Mesendoderm (in vitro differentiated cells): ENCODE measurements at regions not wholly inside any gene's neighbourhood (a gene's known extent, or its start where the extent isn't known, plus 50 kb on each side); places are given as distances from the start of the nearest gene placed in this dataset.
A peak's percentile ranks its signal among the peaks of the same experiment; 100 is the strongest.
"Not testable (repeated sequence)": the region's sequence is repeated elsewhere in the genome, so short reads cannot be mapped to it uniquely, and the experiment has no call there.

ENCODE experiments used
- DNase-seq: peaks from one replicate; pipeline ENCODE4 v3.0.0; 2013
- H2AK5ac ChIP-seq: 2 replicates; pipeline ENCODE4 v1.6.1; 2013; ENCODE audit warnings: low read length, inconsistent platforms
- H2BK120ac ChIP-seq: 2 replicates; pipeline ENCODE4 v1.6.1; 2013; ENCODE audit warnings: low read depth, mild to moderate bottlenecking, low read length, moderate library complexity, mixed read lengths
- H2BK15ac ChIP-seq: replicated peaks from 2 replicates; pipeline ENCODE4 v1.6.1; 2013; ENCODE audit warnings: low read depth, mild to moderate bottlenecking, moderate library complexity
- H2BK5ac ChIP-seq: 2 replicates; pipeline ENCODE4 v1.6.1; 2013; ENCODE audit warnings: low read length, inconsistent platforms
- H3K18ac ChIP-seq: 2 replicates; pipeline ENCODE4 v1.6.1; 2013; ENCODE audit warnings: mild to moderate bottlenecking, low read length, mixed read lengths
- H3K23ac ChIP-seq: one replicate; pipeline ENCODE4 v1.6.1; 2013; ENCODE audit warnings: low read length
- H3K27ac ChIP-seq: 2 replicates; pipeline ENCODE4 v1.5.1; 2013; ENCODE audit warnings: low read depth, mild to moderate bottlenecking, inconsistent platforms, low read length, moderate library complexity
- H3K27me3 ChIP-seq: 2 replicates; pipeline ENCODE4 v1.6.1; 2013; ENCODE audit warnings: low read length, control low read depth, mild to moderate bottlenecking, inconsistent platforms; ENCODE audit not compliant: insufficient read depth, poor library complexity
- H3K36me3 ChIP-seq: 2 replicates; pipeline ENCODE4 v1.6.1; 2013; ENCODE audit warnings: low read length, inconsistent platforms; ENCODE audit not compliant: control insufficient read depth, insufficient read depth
- H3K4ac ChIP-seq: one replicate; pipeline ENCODE4 v1.6.1; 2013; ENCODE audit warnings: low read depth, mild to moderate bottlenecking, low read length, moderate library complexity
- H3K4me1 ChIP-seq: 2 replicates; pipeline ENCODE4 v1.6.1; 2013; ENCODE audit warnings: low read depth, low read length, inconsistent platforms; ENCODE audit not compliant: control insufficient read depth
- H3K4me2 ChIP-seq: 2 replicates; pipeline ENCODE4 v1.6.1; 2013; ENCODE audit warnings: low read length
- H3K4me3 ChIP-seq: 2 replicates; pipeline ENCODE4 v1.5.1; 2013; ENCODE audit warnings: mild to moderate bottlenecking, low read length
- H3K56ac ChIP-seq: one replicate; pipeline ENCODE4 v1.6.1; 2013; ENCODE audit warnings: low read length
- H3K79me1 ChIP-seq: 2 replicates; pipeline ENCODE4 v1.6.1; 2013; ENCODE audit warnings: low read length, inconsistent platforms
- H3K79me2 ChIP-seq: 2 replicates; pipeline ENCODE4 v1.6.1; 2013; ENCODE audit warnings: mild to moderate bottlenecking, low read length; ENCODE audit not compliant: control insufficient read depth, insufficient read depth
- H3K9ac ChIP-seq: 2 replicates; pipeline ENCODE4 v1.6.1; 2013; ENCODE audit warnings: low read length, inconsistent platforms
- H4K5ac ChIP-seq: one replicate; pipeline ENCODE4 v1.6.1; 2013; ENCODE audit warnings: low read length
- H4K8ac ChIP-seq: one replicate; pipeline ENCODE4 v1.6.1; 2013; ENCODE audit warnings: low read depth, mild to moderate bottlenecking, control low read depth, low read length, moderate library complexity
- WGBS: extraction: QIAGEN DNeasy Blood & Tissue Kit; methylation state at CpG from one replicate; pipeline ENCODE4 v1.1.7; 2013; ENCODE audit warnings: low lambda C conversion rate, missing lambda C conversion rate; ENCODE audit not compliant: insufficient coverage; ENCODE audit errors: extremely low coverage; 5-methylcytosine and 5-hydroxymethylcytosine counted together

DNA sequence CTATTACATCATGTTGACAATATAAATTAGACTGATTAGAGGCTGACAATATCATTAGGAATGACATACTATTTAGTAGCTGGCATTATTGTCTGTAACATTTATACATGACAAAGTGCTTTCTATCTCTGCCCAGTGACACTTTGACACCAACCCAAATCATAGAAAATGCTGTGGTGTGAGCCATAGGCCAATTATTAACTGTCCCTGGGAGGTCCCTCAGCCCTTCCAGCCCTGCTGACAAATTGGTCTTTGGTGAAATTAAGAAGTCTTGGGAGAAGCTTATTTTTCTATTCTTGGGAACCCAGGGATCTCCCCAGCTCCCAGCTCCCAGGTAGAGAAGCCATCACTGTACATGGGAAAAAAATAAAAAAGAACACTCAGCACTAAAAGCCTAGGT is 179.6 kb downstream of the AIPL1 start:
- Histone ChIP-seq H3K27ac (no peak overlapping the region), H3K79me2 (no peaks in the 10 kb centered on the region), H3K18ac (no peak overlapping the region), H2AK5ac (no peak overlapping the region), H3K4me1 (peaks cover 3% of the 10 kb centered on the region), H3K27me3 (no peaks in the 10 kb centered on the region), H3K79me1 (no peaks in the 10 kb centered on the region), H2BK120ac (no peak overlapping the region), H3K23ac (no peak overlapping the region), H3K56ac (no peak overlapping the region), H3K4me3 (no peak overlapping the region), H3K4ac (no peak overlapping the region), H3K36me3 (no peaks in the 10 kb centered on the region), H4K8ac (no peak overlapping the region), H2BK5ac (no peak overlapping the region), H3K4me2 (no peak overlapping the region), H2BK15ac (no peak overlapping the region), H3K9ac (no peak overlapping the region), H4K5ac (no peak overlapping the region)
- no peak for DNase-seq

DNA sequence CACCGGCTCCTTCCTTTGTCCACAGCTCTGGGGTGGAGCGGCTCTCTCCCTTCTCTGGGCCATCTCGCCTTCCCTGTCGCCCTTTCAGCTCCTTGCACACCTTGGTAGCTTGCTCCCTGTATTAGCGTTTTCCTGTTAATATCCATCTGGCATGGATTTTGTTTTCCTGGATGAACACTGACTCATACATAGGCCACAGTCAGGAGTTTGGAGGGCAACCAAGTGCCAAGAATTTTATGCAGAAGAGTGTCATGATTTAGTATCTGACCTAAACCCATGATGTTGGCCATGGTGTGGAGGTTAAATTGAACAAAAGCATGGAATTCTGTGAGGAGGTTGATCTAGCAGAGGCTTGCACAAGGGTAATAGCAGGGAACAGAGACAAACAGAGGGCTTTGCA is 180.9 kb downstream of the AIPL1 start:
- H3K36me3 ChIP-seq: no peaks in the 10 kb centered on the region
- no peak overlapping the region for H3K56ac ChIP-seq
- H2AK5ac ChIP-seq: no peak overlapping the region
- no peaks in the 10 kb centered on the region for H3K27me3 ChIP-seq
- H2BK120ac ChIP-seq: no peak overlapping the region
- no peak for DNase-seq
- H2BK5ac ChIP-seq: no peak overlapping the region
- H3K4me3 ChIP-seq: no peak overlapping the region
- H3K23ac ChIP-seq: no peak overlapping the region
- no peak overlapping the region for H4K8ac ChIP-seq
- no peak overlapping the region for H4K5ac ChIP-seq
- no peaks in the 10 kb centered on the region for H3K79me2 ChIP-seq
- no peaks in the 10 kb centered on the region for H3K79me1 ChIP-seq
- no peak overlapping the region for H3K4me2 ChIP-seq
- H3K18ac ChIP-seq: no peak overlapping the region
- H3K9ac ChIP-seq: no peak overlapping the region
- H3K4me1 ChIP-seq: peaks cover 3% of the 10 kb centered on the region
- H3K27ac ChIP-seq: no peak overlapping the region
- H3K4ac ChIP-seq: no peak overlapping the region
- no peak overlapping the region for H2BK15ac ChIP-seq
- WGBS: no CpG with 5 or more reads among the region's 5 CpGs

GRCh38 chr17:6251640-6252039 is 181.5 kb downstream of the WSCD1 start:
- not testable (repeated sequence) for H2AK5ac ChIP-seq, H3K4ac ChIP-seq, H2BK5ac ChIP-seq, H4K8ac ChIP-seq, H3K9ac ChIP-seq, H3K23ac ChIP-seq, H4K5ac ChIP-seq, H2BK15ac ChIP-seq, H3K36me3 ChIP-seq, H3K4me2 ChIP-seq, H3K27ac ChIP-seq, H3K27me3 ChIP-seq, H3K79me1 ChIP-seq, DNase-seq, H3K79me2 ChIP-seq, H2BK120ac ChIP-seq, H3K56ac ChIP-seq, H3K18ac ChIP-seq, H3K4me3 ChIP-seq, H3K4me1 ChIP-seq
- no CpG with 5 or more reads among the region's 5 CpGs for WGBS

GRCh38 chr17:6249732-6250131 is 179.6 kb downstream of the WSCD1 start:
- H3K4me1 ChIP-seq: no peaks in the 10 kb centered on the region
- no peak overlapping the region for H3K27ac ChIP-seq
- H3K23ac ChIP-seq: no peak overlapping the region
- H3K4me3 ChIP-seq: no peak overlapping the region
- H3K79me2 ChIP-seq: no peaks in the 10 kb centered on the region
- DNase-seq: peak; percentile 33
- no peaks in the 10 kb centered on the region for H3K36me3 ChIP-seq
- H2AK5ac ChIP-seq: no peak overlapping the region
- WGBS: no CpG with 5 or more reads among the region's 5 CpGs
- no peak overlapping the region for H3K56ac ChIP-seq
- no peaks in the 10 kb centered on the region for H3K27me3 ChIP-seq
- H3K4ac ChIP-seq: no peak overlapping the region
- no peak overlapping the region for H3K9ac ChIP-seq
- no peak overlapping the region for H3K18ac ChIP-seq
- no peak overlapping the region for H2BK120ac ChIP-seq
- no peaks in the 10 kb centered on the region for H3K79me1 ChIP-seq
- H2BK15ac ChIP-seq: no peak overlapping the region
- H4K8ac ChIP-seq: no peak overlapping the region
- H2BK5ac ChIP-seq: no peak overlapping the region
- no peak overlapping the region for H4K5ac ChIP-seq
- no peak overlapping the region for H3K4me2 ChIP-seq

GRCh38 chr17:6248061-6248460 is 177.9 kb downstream of the WSCD1 start:
- no peak overlapping the region for H2BK5ac ChIP-seq
- H3K56ac ChIP-seq: no peak overlapping the region
- no peak overlapping the region for H3K4me2 ChIP-seq
- no peak overlapping the region for H2AK5ac ChIP-seq
- no peak overlapping the region for H2BK15ac ChIP-seq
- H2BK120ac ChIP-seq: no peak overlapping the region
- no peaks in the 10 kb centered on the region for H3K36me3 ChIP-seq
- no peak overlapping the region for H3K4ac ChIP-seq
- no peak overlapping the region for H4K8ac ChIP-seq
- H3K18ac ChIP-seq: no peak overlapping the region
- no peak overlapping the region for H4K5ac ChIP-seq
- H3K23ac ChIP-seq: no peak overlapping the region
- H3K79me1 ChIP-seq: no peaks in the 10 kb centered on the region
- no peaks in the 10 kb centered on the region for H3K4me1 ChIP-seq
- no peak overlapping the region for H3K9ac ChIP-seq
- no peak for DNase-seq
- no CpG with 5 or more reads among the region's 4 CpGs for WGBS
- no peak overlapping the region for H3K4me3 ChIP-seq
- no peaks in the 10 kb centered on the region for H3K79me2 ChIP-seq
- H3K27me3 ChIP-seq: no peaks in the 10 kb centered on the region
- H3K27ac ChIP-seq: no peak overlapping the region

DNA sequence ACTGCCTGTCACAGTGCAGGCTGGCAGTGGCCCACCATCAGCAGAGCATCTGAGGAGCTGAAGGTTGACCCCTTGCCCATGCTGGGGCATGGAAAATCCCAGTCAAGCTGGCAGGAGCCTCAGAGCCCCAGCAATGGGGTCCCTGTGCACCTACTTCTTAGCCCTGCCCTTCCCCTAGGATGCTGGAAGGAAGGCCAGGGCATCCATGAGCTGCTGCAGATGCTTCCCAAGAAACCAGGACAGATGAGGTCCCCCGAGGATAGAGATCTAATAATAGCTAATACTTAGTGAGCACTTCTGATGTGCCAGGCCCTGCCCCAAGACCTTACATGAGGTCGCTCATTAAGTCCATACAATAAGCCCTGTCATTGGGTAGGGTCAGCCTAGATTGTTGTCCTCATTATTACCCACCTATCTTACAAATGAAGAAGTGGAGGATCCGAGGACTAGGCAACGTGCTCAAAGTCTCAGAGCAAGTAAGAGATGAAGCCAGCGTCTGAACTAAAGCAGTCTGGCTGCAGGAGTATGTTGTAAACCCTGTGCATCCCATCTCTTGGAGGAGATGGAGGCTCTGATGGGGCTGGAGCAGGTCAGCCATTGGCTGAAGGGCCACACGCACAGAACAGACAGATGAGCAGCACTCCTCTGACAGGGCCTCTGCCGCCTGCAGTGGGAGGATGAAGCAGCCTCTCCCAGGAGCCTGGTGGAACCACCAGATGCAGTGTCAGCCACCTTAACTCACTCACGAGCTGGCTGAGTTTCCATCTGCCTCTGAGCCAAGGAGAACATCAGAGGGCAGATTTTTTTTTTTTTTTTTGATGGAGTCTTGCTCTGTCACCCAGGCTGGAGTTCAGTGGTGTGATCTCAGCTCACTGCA is 175.4 kb downstream of the WSCD1 start:
- no peak overlapping the region for H4K8ac ChIP-seq
- H3K4ac ChIP-seq: no peak overlapping the region
- DNase-seq: no peak
- no peaks in the 10 kb centered on the region for H3K79me1 ChIP-seq
- no peak overlapping the region for H2AK5ac ChIP-seq
- H3K4me1 ChIP-seq: peaks cover 7% of the 10 kb centered on the region
- no peak overlapping the region for H3K27ac ChIP-seq
- no peak overlapping the region for H2BK15ac ChIP-seq
- H3K9ac ChIP-seq: no peak overlapping the region
- H3K4me3 ChIP-seq: no peak overlapping the region
- no peaks in the 10 kb centered on the region for H3K79me2 ChIP-seq
- H3K18ac ChIP-seq: no peak overlapping the region
- H3K23ac ChIP-seq: no peak overlapping the region
- no peaks in the 10 kb centered on the region for H3K36me3 ChIP-seq
- H3K27me3 ChIP-seq: no peaks in the 10 kb centered on the region
- H4K5ac ChIP-seq: no peak overlapping the region
- H3K4me2 ChIP-seq: no peak overlapping the region
- no peak overlapping the region for H2BK5ac ChIP-seq
- WGBS: no CpG with 5 or more reads among the region's 8 CpGs
- H3K56ac ChIP-seq: no peak overlapping the region
- H2BK120ac ChIP-seq: no peak overlapping the region
